ENCODE measurements at regions not wholly inside any gene's neighbourhood (a gene's known extent, or its start where the extent isn't known, plus 50 kb on each side); places are given as distances from the start of the nearest gene placed in this dataset.

DNA sequence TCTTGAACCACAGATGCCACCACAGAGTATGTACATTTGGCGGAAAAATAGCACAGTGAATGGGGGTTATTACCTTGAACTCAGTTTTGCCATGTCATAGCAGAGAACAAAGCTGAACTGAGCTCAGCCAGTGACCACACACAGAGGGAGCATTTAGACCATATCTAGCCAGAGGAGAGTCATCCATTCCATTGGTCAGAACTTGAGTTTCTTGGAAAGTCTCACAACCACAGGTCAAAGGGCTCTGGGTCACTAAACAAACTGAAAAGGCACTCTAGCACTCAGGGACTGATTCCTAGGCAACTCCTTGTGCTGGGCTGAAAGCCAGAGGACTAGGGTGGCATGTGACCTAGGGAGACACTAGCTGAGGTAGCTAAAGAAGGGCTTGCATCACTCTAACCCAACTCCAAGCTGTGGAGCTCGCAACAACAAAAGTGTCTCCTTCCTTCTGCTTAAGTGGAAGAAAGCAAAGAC is 239.7 kb upstream of the SEMA3D start:
- DNase-seq (ENCODE audit: low spot score, unreplicated experiment): no peak
- no peaks in the 10 kb centered on the region for H3K27me3 Mint-ChIP-seq
- TF ChIP-seq, protein P1, sequence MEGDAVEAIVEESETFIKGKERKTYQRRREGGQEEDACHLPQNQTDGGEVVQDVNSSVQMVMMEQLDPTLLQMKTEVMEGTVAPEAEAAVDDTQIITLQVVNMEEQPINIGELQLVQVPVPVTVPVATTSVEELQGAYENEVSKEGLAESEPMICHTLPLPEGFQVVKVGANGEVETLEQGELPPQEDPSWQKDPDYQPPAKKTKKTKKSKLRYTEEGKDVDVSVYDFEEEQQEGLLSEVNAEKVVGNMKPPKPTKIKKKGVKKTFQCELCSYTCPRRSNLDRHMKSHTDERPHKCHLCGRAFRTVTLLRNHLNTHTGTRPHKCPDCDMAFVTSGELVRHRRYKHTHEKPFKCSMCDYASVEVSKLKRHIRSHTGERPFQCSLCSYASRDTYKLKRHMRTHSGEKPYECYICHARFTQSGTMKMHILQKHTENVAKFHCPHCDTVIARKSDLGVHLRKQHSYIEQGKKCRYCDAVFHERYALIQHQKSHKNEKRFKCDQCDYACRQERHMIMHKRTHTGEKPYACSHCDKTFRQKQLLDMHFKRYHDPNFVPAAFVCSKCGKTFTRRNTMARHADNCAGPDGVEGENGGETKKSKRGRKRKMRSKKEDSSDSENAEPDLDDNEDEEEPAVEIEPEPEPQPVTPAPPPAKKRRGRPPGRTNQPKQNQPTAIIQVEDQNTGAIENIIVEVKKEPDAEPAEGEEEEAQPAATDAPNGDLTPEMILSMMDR (IDR thresholded peaks at IDR 0.05; ENCODE audit: unreplicated experiment): no peak
- H3K27ac Mint-ChIP-seq: no peak overlapping the region
- H3K4me3 Mint-ChIP-seq (ENCODE audit: low read depth): no peak overlapping the region
- H3K9me3 Mint-ChIP-seq (ENCODE audit: low read depth): peaks cover 20% of the 10 kb centered on the region
- no peaks in the 10 kb centered on the region for H3K4me1 Mint-ChIP-seq (ENCODE audit: low read depth)
- H3K36me3 Mint-ChIP-seq (ENCODE audit: insufficient read depth): peaks cover 1% of the 10 kb centered on the region

DNA sequence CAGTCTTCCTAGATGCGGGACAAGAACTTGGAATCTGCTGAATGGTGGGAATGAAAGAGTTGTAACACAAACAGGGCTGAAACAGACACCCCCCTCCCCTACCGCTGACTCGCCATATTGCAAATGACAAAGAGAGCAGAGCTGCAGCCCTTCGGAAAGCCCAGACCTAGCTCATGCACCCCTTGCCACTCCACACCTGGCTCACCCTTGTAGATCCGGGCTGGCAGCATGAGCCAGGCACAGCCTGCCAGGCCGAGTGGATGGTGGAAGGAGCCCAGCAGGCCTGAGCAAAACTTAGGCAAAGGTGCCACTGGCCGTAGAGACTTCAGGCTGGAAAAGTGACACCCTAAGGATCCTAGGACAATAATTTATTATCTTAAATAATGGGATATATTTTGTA is 237.4 kb upstream of the SEMA3D start:
- TF ChIP-seq, protein P1 (IDR thresholded peaks at IDR 0.05; ENCODE audit: unreplicated experiment): no peak
- H3K27ac Mint-ChIP-seq: no peak overlapping the region
- no peaks in the 10 kb centered on the region for H3K4me1 Mint-ChIP-seq (ENCODE audit: low read depth)
- no peak for DNase-seq (ENCODE audit: low spot score, unreplicated experiment)
- peaks cover 5% of the 10 kb centered on the region for H3K9me3 Mint-ChIP-seq (ENCODE audit: low read depth)
- no peaks in the 10 kb centered on the region for H3K36me3 Mint-ChIP-seq (ENCODE audit: insufficient read depth)
- no peaks in the 10 kb centered on the region for H3K27me3 Mint-ChIP-seq
- no peak overlapping the region for H3K4me3 Mint-ChIP-seq (ENCODE audit: low read depth)

DNA sequence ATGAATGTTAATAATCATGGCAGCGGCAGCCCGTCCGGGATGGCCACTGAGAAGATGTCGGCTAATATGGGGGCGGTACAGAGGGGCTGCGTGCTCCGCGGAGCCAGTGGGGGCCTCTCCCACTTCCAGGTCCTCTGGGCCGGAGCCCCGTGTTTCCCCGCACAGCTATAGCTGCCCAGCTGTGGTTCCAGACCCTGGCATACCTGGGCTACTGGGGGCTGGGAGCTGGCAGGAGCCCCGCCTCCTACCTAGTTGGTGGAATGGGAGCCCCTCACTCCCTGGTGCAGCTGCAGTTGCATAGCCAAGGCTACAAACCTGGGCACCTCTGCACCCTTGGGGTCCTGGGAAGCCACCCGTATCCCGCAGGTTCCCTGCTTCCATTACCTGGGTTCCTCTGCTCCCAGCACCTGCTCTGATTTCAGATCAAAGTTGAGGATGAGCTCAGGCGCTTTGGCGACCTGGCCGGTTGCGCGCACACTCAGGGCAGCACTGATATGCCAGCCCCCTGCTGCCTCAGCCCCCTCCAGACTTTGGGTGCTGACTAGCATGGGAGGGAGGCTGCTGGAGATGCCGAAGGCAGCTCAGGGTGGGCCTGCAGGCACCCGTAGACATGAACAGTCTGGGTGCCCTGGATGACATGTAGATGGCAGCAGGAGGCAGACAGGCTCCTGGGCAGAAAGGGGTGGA is 236.5 kb upstream of the SEMA3D start:
- H3K9me3 Mint-ChIP-seq (ENCODE audit: low read depth): peaks cover under 1% of the 10 kb centered on the region
- H3K27ac Mint-ChIP-seq: no peak overlapping the region
- no peaks in the 10 kb centered on the region for H3K27me3 Mint-ChIP-seq
- TF ChIP-seq, protein P1 (IDR thresholded peaks at IDR 0.05; ENCODE audit: unreplicated experiment): no peak
- H3K4me3 Mint-ChIP-seq (ENCODE audit: low read depth): no peak overlapping the region
- H3K36me3 Mint-ChIP-seq (ENCODE audit: insufficient read depth): no peaks in the 10 kb centered on the region
- no peaks in the 10 kb centered on the region for H3K4me1 Mint-ChIP-seq (ENCODE audit: low read depth)
- no peak for DNase-seq (ENCODE audit: low spot score, unreplicated experiment)

DNA sequence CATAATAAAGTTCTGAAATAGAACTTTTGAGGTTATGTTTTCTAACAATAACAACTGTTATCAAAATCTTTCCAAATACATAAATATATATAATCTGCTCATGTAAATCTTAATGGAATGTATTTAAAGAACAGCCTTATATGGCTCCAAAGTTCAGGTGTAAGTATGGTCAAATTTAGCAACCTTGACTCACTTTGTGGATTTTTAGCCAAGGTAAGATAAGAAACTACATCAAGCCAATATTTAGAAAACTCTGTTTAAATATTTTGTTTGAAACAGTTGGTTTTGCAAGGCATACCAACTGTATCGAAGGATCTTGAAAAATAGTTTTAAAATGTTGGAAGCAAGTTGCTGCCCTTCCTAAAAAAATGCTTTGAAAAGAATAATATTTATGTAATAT is 228.9 kb upstream of the SEMA3D start:
- DNase-seq (ENCODE audit: low spot score, unreplicated experiment): no peak
- H3K27me3 Mint-ChIP-seq: no peaks in the 10 kb centered on the region
- H3K27ac Mint-ChIP-seq: no peak overlapping the region
- H3K36me3 Mint-ChIP-seq (ENCODE audit: insufficient read depth): no peaks in the 10 kb centered on the region
- TF ChIP-seq, protein P1 (IDR thresholded peaks at IDR 0.05; ENCODE audit: unreplicated experiment): no peak
- H3K9me3 Mint-ChIP-seq (ENCODE audit: low read depth): no peaks in the 10 kb centered on the region
- no peak overlapping the region for H3K4me3 Mint-ChIP-seq (ENCODE audit: low read depth)
- peaks cover 3% of the 10 kb centered on the region for H3K4me1 Mint-ChIP-seq (ENCODE audit: low read depth)

DNA sequence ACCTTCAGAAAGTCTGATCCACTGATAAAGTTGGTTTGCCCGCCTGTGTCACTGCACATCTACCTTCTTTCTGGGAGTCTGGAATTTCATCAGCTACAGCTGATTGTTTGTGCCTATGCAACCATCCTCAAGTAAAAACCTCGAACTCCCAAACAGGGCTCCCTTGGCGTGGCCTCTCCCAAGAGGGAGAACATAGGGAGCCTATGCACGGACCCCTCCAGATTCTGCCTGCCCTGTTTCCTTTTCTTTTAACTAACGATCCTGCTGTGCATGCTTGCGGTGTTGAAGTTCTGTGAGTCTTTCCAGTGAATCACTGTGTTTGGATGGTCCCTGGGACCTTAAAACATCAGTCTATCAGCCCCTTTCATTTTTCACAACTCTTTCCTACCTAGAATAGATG is 226.9 kb upstream of the SEMA3D start:
- Mint-ChIP-seq H3K27me3 (no peaks in the 10 kb centered on the region), H3K9me3 (ENCODE audit: low read depth) (no peaks in the 10 kb centered on the region), H3K27ac (no peak overlapping the region), H3K4me3 (ENCODE audit: low read depth) (no peak overlapping the region), H3K4me1 (ENCODE audit: low read depth) (peaks cover 7% of the 10 kb centered on the region), H3K36me3 (ENCODE audit: insufficient read depth) (no peaks in the 10 kb centered on the region)
- TF ChIP-seq, protein P1 (IDR thresholded peaks at IDR 0.05; ENCODE audit: unreplicated experiment): no peak
- no peak for DNase-seq (ENCODE audit: low spot score, unreplicated experiment)
